M059J (cell line): ENCODE measurements at regions not wholly inside any gene's neighbourhood (a gene's known extent, or its start where the extent isn't known, plus 50 kb on each side); places are given as distances from the start of the nearest gene placed in this dataset.
"Not testable (repeated sequence)": the region's sequence is repeated elsewhere in the genome, so short reads cannot be mapped to it uniquely, and the experiment has no call there.

ENCODE experiments used
- DNase-seq: peaks from one replicate; pipeline ENCODE4 v3.0.0-alpha.2; 2012; ENCODE audit warnings: low read depth

GRCh38 chr3:103470498-103470897, 1035.7 kb downstream of the ZPLD1 start:
- DNase-seq: no peak

DNA sequence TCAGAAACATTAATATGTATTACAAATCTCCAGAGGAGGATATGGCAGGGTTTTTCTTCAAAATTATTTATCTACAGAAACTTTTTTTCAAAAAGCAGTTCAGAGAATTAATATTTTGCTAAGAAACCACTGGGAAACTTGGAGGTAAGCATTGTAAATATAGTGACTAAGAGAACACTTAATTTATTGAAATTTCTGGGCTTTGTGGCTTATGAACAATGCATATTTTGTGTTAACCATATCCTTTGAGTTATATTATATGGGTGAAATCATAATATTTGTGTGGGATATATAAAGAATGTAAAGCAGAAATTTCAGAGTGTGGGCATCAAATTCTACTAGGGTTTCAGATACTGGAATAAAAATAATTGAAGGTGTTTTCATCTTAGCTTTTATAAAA, 1059.2 kb downstream of the ZPLD1 start:
- DNase-seq: no peak

GRCh38 chr3:103494512-103494911, 1059.7 kb downstream of the ZPLD1 start:
- no peak for DNase-seq

DNA sequence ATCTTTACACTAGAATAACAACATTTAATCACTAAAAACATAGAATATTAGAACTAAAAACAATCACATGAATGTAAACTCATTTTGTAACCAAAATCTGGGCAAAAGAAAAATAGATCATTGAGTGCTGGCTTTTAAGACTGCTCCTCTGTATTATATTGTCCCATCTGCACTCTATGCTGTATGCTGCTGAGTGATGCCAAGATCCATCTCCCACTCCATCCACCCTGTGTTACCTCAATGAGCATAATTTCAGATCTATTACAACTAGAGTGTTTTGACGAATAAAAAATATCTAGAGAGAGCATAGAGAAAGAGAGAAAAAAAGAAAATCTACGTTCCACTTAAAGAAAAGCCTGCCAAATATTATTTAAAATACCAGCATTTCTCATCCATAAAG, 1060.4 kb downstream of the ZPLD1 start:
- DNase-seq: no peak

DNA sequence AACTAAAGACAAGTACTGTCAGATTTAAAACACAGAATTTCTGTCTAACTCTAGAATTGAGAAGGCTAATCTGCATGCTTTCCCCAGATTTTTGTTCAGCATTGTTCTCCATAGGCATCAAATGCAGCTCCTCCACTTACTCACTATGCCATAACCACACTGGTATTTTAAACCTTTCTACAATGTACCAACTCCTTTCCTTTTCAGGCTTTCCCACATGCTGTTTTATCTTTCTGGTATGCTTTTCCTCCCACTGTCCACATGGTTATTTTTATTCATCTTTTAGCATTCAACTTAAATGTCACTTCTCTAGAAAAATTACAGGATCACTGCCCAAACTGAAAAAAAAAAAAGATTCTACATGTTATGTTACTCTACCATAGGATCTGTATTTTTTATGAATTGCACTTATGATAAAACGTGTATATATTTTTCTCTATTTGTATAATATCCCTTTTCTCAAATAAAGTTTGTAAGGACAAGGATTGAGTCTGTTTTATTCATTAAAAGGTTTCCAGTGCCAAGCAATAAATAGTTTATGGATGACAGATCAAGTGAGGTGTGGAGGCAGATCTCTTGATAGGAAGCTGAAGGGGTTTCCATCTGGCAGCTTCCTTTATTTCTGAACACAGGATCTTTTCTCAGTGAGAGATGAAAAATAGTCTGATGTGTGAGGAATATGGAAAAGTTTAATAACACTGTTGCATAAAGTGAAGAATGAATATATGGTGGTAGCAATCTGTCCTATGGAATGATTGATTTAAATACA, 1064.5 kb downstream of the ZPLD1 start:
- peak; percentile 26 for DNase-seq

DNA sequence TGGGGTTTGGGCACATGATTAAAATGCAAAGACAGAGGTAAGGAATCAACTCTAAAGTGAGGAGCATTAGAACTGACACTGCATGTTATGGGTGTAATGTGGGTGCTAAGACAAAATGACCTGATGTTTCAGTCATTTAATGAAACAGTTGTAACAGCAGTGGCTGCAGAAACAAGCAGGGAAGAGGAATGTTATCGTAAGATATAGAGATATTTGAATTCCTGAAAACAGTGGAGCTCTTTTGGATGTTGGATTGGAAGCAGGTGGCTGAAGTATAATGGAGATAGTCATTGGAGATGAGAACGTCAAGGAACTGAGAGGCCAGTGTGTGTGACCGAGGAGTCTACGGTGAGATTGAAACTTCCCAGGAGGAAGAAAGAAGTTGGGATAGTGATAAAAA, 1065.2 kb downstream of the ZPLD1 start:
- DNase-seq: no peak

DNA sequence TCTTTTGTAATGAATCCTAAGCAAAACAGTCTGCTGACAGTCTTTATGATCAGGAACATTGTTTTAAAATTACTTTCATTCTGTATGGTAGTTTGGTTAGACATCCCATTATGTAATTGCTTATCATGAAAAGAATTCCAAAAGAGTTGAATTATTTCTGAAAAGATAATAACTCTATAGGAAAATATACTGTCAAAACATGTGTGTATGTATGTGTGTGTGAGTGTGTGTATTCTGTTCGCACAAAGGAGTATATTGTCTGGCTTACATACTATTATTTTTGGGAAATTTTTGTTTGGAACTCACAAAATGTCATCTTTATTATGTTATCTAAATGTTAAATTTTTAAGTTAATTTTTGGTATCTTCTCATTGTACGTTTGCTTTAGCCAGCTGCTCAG, 1075.9 kb downstream of the ZPLD1 start:
- no peak for DNase-seq

GRCh38 chr3:103511891-103512290, 1077.1 kb downstream of the ZPLD1 start:
- no peak for DNase-seq

DNA sequence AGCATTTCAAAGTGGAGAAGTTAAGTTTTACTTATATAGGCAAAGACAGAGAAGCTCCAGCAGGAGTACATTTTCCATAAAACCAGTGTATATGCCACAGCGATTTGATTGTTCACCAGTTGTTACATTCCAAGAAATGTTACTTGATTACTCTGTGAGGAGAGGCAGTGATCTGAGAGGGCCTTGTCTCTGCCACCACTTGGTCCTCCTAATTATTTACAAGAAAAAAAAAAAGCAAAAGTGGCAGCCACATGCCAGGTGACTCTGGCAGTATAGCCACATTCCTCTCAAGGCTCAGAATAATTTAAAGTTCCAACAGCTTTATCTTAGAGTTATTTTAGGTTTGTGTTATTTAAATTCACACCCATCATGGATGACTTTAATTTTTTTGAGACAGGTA, 1077.8 kb downstream of the ZPLD1 start:
- DNase-seq: no peak

DNA sequence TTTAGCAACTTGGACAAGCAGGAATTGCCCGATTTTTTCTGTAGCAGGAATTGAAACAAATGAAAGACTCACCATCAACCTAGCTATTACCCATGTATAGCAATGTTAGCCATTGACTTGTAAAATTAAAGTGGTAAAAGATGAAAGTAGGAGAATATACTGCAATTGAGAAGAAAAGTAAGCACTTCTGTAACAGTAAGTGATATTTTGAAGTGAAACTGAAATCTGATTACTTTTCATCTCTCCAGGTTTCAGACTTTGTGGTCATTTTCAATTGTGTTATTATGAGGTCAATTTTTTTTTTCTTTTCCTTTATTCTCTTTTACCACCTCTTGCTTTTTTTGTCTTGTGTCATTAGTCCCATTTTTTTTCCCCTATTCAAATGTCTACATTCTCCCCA, 1078.2 kb downstream of the ZPLD1 start:
- DNase-seq: no peak

DNA sequence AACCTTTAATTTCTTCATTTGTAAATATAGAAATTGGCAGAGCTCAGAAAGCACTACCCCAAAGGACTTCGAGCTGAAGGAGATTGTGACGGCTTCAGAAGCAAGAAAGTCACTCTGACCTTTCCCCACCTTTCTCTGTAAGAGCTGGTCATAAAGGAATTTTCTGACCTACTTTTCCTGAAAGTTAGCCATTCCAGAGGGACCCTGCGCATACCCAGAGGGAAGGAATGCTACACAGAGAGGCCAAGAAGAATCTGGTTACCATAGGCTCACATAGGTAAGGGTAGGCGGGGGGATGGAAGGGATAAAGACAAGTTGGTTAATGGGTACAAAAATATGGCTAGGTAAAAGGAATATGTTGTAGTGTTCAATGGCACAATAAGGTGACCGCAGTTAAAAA, 1080.3 kb downstream of the ZPLD1 start:
- no peak for DNase-seq

DNA sequence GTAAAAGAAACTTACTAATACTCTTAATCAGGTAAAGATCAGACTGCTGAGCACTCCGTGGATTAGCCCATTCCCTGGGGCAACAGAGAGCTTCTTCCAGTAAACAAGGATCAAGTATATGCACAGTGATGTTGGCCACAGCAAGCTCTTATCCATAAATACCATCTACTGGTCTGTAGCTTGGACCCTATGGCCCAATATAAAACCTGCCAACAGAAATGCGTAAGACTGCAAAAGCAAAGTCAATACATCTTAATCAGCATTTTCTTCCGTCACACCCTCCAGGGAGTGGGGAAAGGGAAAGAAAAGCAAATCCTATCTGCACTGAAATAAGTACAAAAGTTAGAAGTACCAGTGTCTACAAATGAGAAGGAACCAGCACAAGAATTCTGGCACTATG, 1082.1 kb downstream of the ZPLD1 start:
- no peak for DNase-seq

DNA sequence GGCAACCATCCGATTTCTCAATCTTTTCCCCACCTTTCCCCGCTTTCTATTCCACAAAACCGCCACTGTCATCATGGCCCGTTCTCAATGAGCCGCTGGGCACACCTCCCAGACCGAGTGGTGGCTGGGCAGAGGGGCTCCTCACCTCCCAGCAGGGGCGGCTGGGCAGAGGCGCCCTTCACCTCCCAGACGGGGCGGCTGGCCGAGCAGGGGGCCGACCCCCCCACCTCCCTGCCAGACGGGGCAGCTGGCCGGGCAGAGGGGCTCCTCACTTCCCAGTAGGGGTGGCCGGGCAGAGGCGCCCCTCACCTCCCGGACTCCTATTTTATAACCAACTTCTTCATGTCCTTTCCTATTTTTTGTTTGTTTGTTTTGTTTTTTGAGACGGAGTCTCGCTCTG, 1096.5 kb downstream of the ZPLD1 start:
- DNase-seq: not testable (repeated sequence)

- no peak for DNase-seq
Observed at GRCh38 chr3:103532986-103533385, 1098.2 kb downstream of the ZPLD1 start.

DNA sequence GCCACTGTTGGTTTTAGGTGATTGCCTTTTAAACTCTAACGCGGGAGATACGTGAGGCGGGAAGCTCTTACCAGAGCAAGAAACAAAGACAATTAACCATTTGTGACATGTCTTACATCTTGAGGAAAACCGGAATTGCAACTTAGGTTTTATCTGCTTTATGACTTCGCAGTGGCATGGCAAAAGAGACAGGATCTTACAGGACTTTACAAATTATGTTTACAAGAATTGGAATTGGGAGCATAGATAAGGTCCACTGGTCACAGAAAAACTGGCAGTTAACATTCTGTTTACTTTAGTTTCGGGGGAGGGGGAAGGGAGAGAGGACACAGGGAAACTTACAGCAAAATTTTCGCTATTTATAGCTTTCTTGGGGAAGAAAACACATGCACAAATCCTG, 1119.6 kb downstream of the ZPLD1 start:
- no peak for DNase-seq

- not testable (repeated sequence) for DNase-seq
Observed at GRCh38 chr3:103564116-103564515, 1129.3 kb downstream of the ZPLD1 start.

GRCh38 chr3:103585809-103586208, 1151.0 kb downstream of the ZPLD1 start:
- DNase-seq: no peak

DNA sequence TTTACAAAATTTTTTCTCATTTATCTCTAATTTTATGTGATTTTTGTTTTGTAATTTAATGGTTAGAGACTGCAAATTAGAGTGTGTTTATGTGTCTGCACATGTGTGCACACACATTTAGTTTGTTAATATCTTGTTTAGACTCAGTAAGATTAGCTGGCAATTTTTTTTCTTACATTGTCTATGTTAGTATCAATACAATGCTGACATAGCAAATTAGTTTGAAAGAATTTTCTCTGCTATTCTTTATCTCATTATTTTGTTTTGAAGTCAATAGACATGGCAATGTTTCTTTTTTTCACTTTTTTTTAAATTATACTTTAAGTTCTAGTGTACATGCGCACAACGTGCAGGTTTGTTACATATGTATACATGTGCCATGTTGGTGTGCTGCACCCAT, 1155.0 kb downstream of the ZPLD1 start:
- no peak for DNase-seq

- no peak for DNase-seq
Observed at GRCh38 chr3:103600844-103601243, 1166.0 kb downstream of the ZPLD1 start.

DNA sequence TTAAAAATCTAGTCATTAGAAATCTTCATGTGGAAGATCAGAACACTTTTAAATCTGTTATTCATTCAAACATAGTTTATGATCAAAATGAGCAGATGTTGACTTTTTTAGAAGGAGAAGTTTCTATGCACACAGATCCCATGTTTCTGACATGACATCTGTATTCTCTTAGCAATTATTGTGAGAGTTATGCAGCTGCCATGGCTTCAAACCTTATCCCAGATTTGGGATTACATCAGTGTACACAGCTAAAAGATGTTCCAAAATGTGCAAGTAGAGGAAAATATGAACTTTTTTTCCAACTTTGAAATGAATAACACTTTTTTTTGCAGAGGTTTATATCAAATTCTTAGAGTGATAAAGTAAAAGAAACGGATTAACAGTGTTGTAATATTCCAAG, 1166.9 kb downstream of the ZPLD1 start:
- no peak for DNase-seq

DNA sequence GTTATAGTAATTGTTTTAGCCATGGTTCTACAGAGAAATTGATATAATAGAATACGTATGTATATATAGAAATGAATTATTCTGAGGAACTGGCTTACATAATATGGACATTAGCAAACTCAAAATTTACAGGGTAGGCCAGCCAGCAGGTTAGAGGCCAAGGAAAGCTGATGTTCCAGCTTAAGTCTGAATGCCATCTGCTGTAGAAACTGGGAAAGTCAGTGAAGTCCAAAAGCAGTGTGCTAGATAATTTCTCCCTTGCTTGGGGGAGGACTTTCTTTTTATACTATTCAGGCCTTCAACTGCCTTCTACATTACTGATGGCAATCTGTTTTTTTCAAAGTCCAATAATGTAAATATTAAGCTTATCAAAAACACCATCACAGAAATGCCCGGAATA, 1174.7 kb downstream of the ZPLD1 start:
- no peak for DNase-seq

DNA sequence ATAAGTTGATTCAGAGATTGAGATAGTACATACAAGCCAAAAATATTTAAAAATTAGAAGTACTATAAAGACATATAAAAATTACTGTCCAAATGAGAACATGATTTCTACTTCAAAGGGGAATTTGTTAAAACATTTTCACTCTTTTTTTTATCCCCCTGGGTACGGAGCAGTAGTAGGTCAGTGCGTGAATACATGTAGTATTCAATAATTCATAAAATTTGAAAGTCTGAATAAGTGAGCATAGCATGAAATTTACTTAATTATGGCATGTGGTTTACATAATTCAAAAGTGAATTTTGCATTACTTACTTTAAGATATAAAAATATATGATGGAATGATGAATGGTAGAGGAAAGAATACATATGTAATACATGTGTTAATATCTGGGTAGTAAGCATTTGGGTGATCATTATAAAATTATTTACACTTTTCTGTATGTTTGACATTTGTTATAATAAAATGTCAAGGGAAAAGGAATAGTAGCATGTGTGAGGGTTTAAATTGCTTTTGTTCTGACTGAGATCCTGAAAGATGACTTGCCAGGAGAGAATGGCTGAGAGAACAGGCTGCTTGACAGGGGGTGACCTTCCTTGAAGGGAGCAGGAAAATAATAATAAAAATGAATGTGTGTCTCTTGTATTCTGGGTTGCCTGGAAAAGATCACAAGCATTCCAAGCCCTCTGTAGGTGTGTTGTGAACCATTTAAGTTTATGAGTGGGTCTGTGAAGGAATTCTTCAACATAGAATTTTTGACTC, 1178.8 kb downstream of the ZPLD1 start:
- no peak for DNase-seq

DNA sequence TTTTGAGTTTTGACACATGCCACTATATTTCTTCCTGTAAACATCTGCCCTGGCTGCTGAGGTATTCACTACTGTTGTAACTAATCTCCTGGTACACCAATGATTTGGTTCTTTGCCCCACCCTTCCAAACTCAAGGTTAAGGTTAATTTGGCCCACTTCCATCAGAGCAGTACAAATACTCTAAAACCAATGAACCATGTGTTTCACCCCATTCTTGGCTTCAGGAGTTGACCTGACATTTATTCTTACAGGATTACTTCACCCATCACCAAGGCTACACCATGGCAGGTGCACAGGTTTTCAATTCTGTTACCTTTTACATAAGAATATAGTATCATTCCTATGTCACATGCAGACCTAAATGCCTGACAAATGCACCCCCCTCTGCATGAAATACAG, 1179.9 kb downstream of the ZPLD1 start:
- DNase-seq: no peak

- DNase-seq: peak; percentile 5
Observed at GRCh38 chr3:103617961-103618360, 1183.1 kb downstream of the ZPLD1 start.
